Spleen (tissue), 7 donors: ENCODE measurements at regions not wholly inside any gene's neighbourhood (a gene's known extent, or its start where the extent isn't known, plus 50 kb on each side); places are given as distances from the start of the nearest gene placed in this dataset.
"Not testable (repeated sequence)": the region's sequence is repeated elsewhere in the genome, so short reads cannot be mapped to it uniquely, and the experiment has no call there.

Experiments used
- POLR2A ChIP-seq, 3 donors: fragments of 450-650 bp; IDR thresholded peaks; one replicate each; pipeline ENCODE4 v1.5.1; 2017; ENCODE audit warnings: antibody characterized with exemption in 3 of 3, mild to moderate bottlenecking in 1 of 3
- TF ChIP-seq, protein P1 (sequence below), 11 experiments: fragments of 200-600 bp in 7 of 11; fragments of 450-650 bp in 4 of 11; sonication (generic) in 4 of 11; IDR thresholded peaks in 8 of 11; conservative IDR thresholded peaks in 3 of 11; 1 replicate in 7 of 11; 2 replicates in 4 of 11; pipeline versions ENCODE4 v1.4.0 to v1.8.0; 2016 to 2021; ENCODE audit warnings: antibody characterized with exemption in 11 of 11, inconsistent platforms in 4 of 11, mild to moderate bottlenecking in 1 of 11
- donor health status: DM: no; HTN: no; CAD: no; lungs with moderate emphysema.
- donor health status: DM: no; HTN: no; CAD: no.
- donor health status: DM: no; HTN: no; CAD: no.

DNA sequence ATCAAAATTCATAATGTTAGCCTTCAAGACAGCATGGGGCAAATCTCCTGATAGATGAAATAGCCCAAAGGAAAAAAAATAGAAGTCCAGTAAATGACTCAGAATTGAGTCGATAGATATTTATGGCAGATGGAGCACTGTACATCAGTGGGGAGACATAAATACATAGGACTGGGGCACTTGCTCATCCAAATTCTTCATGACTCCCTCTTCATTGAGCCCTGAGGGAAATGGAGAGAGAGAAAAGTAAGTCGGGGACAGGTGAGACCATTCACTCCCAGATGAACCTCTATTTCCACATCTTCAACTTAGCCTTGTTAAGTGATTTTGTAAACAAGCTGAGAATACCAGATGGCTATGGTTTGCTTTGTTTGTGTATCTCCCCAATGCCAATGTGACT, 59.8 kb downstream of the SPATA31A6 start:
- not testable (repeated sequence) for TF ChIP-seq POLR2A (IDR thresholded peaks at IDR 0.05)
- TF ChIP-seq, protein P1, sequence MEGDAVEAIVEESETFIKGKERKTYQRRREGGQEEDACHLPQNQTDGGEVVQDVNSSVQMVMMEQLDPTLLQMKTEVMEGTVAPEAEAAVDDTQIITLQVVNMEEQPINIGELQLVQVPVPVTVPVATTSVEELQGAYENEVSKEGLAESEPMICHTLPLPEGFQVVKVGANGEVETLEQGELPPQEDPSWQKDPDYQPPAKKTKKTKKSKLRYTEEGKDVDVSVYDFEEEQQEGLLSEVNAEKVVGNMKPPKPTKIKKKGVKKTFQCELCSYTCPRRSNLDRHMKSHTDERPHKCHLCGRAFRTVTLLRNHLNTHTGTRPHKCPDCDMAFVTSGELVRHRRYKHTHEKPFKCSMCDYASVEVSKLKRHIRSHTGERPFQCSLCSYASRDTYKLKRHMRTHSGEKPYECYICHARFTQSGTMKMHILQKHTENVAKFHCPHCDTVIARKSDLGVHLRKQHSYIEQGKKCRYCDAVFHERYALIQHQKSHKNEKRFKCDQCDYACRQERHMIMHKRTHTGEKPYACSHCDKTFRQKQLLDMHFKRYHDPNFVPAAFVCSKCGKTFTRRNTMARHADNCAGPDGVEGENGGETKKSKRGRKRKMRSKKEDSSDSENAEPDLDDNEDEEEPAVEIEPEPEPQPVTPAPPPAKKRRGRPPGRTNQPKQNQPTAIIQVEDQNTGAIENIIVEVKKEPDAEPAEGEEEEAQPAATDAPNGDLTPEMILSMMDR (IDR thresholded peaks at IDR 0.05 in 8 of 11, conservative IDR thresholded peaks at IDR 0.05 in 3 of 11): not testable (repeated sequence)
